ENCODE measurements at regions not wholly inside any gene's neighbourhood (a gene's known extent, or its start where the extent isn't known, plus 50 kb on each side); places are given as distances from the start of the nearest gene placed in this dataset.

GRCh38 chr16:86450691-86451090, 59.6 kb upstream of the FOXF1 start:
- no peak for TF ChIP-seq CTCF (conservative IDR thresholded peaks at IDR 0.05; ENCODE audit: low read depth, low read length)
- no peak for TF ChIP-seq EZH2 (IDR thresholded peaks at IDR 0.05; ENCODE audit: low read length, unreplicated experiment)

Data from PC-3 (cell line).